WTC11 (cell line): ENCODE measurements at regions not wholly inside any gene's neighbourhood (a gene's known extent, or its start where the extent isn't known, plus 50 kb on each side); places are given as distances from the start of the nearest gene placed in this dataset.

Source experiments
- ETV6 ChIP-seq: sonication (generic); formaldehyde crosslinking; IDR thresholded peaks from 2 replicates; pipeline ENCODE4 v1.8.1; 2022; ENCODE audit warnings: mild to moderate bottlenecking, missing genetic modification reagents
- ZNF121 ChIP-seq: sonication (generic); formaldehyde crosslinking; IDR thresholded peaks from 2 replicates; pipeline ENCODE4 v1.8.0; 2023; ENCODE audit warnings: missing genetic modification reagents
- TF ChIP-seq, protein P1 (sequence below): sonication (generic); formaldehyde crosslinking; IDR thresholded peaks from 2 replicates; pipeline ENCODE4 v1.8.0; 2022; ENCODE audit warnings: mild to moderate bottlenecking, missing genetic modification reagents
- TF ChIP-seq, protein P2 (sequence below): fragments of 200-600 bp; IDR thresholded peaks from 2 replicates; pipeline ENCODE4 v1.8.0; 2022; ENCODE audit warnings: antibody characterized with exemption

DNA sequence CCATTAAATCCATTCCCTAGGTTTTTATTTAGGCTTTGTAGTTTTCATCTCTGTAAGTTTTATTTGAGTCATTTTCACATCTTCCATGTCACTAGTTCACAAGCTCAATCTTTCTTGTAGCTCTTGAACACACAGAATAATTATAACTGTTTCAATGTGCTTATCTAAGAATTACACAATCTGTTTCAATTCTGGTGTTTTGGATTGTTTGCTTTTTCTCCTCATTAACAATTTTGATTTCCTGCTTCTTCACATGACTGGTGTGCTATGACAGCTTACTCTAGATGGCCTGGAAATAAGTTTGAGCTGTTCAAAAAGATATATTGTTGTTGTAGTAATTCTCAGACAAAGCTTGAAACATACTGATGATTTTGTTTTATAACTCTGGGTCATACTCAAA is 1974.1 kb upstream of the NUDT12 start:
- TF ChIP-seq, protein P1, sequence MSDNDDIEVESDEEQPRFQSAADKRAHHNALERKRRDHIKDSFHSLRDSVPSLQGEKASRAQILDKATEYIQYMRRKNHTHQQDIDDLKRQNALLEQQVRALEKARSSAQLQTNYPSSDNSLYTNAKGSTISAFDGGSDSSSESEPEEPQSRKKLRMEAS (CRISPR knock-in tag) = no peak
- TF ChIP-seq, protein P2, sequence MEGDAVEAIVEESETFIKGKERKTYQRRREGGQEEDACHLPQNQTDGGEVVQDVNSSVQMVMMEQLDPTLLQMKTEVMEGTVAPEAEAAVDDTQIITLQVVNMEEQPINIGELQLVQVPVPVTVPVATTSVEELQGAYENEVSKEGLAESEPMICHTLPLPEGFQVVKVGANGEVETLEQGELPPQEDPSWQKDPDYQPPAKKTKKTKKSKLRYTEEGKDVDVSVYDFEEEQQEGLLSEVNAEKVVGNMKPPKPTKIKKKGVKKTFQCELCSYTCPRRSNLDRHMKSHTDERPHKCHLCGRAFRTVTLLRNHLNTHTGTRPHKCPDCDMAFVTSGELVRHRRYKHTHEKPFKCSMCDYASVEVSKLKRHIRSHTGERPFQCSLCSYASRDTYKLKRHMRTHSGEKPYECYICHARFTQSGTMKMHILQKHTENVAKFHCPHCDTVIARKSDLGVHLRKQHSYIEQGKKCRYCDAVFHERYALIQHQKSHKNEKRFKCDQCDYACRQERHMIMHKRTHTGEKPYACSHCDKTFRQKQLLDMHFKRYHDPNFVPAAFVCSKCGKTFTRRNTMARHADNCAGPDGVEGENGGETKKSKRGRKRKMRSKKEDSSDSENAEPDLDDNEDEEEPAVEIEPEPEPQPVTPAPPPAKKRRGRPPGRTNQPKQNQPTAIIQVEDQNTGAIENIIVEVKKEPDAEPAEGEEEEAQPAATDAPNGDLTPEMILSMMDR = no peak
- TF ChIP-seq ETV6 (CRISPR knock-in tag) (no peak), ZNF121 (CRISPR knock-in tag) (no peak)
